ENCODE measurements at regions not wholly inside any gene's neighbourhood (a gene's known extent, or its start where the extent isn't known, plus 50 kb on each side); places are given as distances from the start of the nearest gene placed in this dataset.

- DNase-seq = no peak
These were observed 142.0 kb downstream of the PTPN20 start for GRCh38 chr10:47053081-47053798.

- DNase-seq = no peak
These were observed 143.7 kb downstream of the PTPN20 start for GRCh38 chr10:47054974-47055373.

- no peak for DNase-seq
These were observed 144.4 kb downstream of the PTPN20 start for GRCh38 chr10:47055386-47056246.

GRCh38 chr10:47056247-47056510 is 145.0 kb downstream of the PTPN20 start:
- DNase-seq = no peak

GRCh38 chr10:47057471-47057870 is 146.2 kb downstream of the PTPN20 start:
- no peak for DNase-seq

GRCh38 chr10:47058032-47058702 is 146.9 kb downstream of the PTPN20 start:
- DNase-seq = no peak

- no peak for DNase-seq
These were observed 147.7 kb downstream of the PTPN20 start for GRCh38 chr10:47058961-47059391.

GRCh38 chr10:47059606-47060311 is 148.5 kb downstream of the PTPN20 start:
- DNase-seq = no peak

- no peak for DNase-seq
These were observed 149.1 kb downstream of the PTPN20 start for GRCh38 chr10:47060356-47060755.

GRCh38 chr10:47060993-47061500 is 149.8 kb downstream of the PTPN20 start:
- DNase-seq = no peak

- DNase-seq = no peak
These were observed 150.5 kb downstream of the PTPN20 start for GRCh38 chr10:47061776-47062175.

- DNase-seq = no peak
These were observed 151.4 kb downstream of the PTPN20 start for GRCh38 chr10:47062441-47063200.

- no peak for DNase-seq
These were observed 152.6 kb downstream of the PTPN20 start for GRCh38 chr10:47063858-47064257.

- DNase-seq = no peak
These were observed 154.7 kb downstream of the PTPN20 start for GRCh38 chr10:47065903-47066302.

- no peak for DNase-seq
These were observed 157.0 kb downstream of the PTPN20 start for GRCh38 chr10:47067949-47068940.

GRCh38 chr10:47070541-47070940 is 159.3 kb downstream of the PTPN20 start:
- no peak for DNase-seq

- DNase-seq = no peak
These were observed 160.7 kb downstream of the PTPN20 start for GRCh38 chr10:47071891-47072290.

- DNase-seq = no peak
These were observed 162.7 kb downstream of the PTPN20 start for GRCh38 chr10:47073967-47074366.

GRCh38 chr10:47076949-47077361 is 165.7 kb downstream of the PTPN20 start:
- DNase-seq = peak; percentile 9

- no peak for DNase-seq
These were observed 166.2 kb downstream of the PTPN20 start for GRCh38 chr10:47077386-47077785.

- DNase-seq = no peak
These were observed 166.7 kb downstream of the PTPN20 start for GRCh38 chr10:47077941-47078340.

Measured in activated CD4-positive, alpha-beta T cell treated with anti-CD3 and anti-CD28 coated beads for 48 hours (primary cell).